ENCODE measurements at regions not wholly inside any gene's neighbourhood (a gene's known extent, or its start where the extent isn't known, plus 50 kb on each side); places are given as distances from the start of the nearest gene placed in this dataset.

GRCh38 chr11:76298255-76298654 is 82.7 kb downstream of the THAP12 start:
- CTCF ChIA-PET = interaction anchor here (1.7 kb wide), 1 partner anchor 20 kb away, joined by 6 read pairs; no protein-coding TSS in a partner anchor
- TF ChIP-seq, protein P1, sequence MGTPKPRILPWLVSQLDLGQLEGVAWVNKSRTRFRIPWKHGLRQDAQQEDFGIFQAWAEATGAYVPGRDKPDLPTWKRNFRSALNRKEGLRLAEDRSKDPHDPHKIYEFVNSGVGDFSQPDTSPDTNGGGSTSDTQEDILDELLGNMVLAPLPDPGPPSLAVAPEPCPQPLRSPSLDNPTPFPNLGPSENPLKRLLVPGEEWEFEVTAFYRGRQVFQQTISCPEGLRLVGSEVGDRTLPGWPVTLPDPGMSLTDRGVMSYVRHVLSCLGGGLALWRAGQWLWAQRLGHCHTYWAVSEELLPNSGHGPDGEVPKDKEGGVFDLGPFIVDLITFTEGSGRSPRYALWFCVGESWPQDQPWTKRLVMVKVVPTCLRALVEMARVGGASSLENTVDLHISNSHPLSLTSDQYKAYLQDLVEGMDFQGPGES (IDR thresholded peaks at IDR 0.05; ENCODE audit: low read depth, low read length) = no peak
- TF ChIP-seq NRF1 (IDR thresholded peaks at IDR 0.05; ENCODE audit: low read depth, low read length) (no peak), FOSL2 (IDR thresholded peaks at IDR 0.05; ENCODE audit: borderline replicate concordance, low read depth) (no peak), POLR2AphosphoS5 (IDR thresholded peaks at IDR 0.05; ENCODE audit: low read depth, low read length) (no peak), RXRA (IDR thresholded peaks at IDR 0.05; ENCODE audit: borderline replicate concordance, low read depth) (no peak), EZH2phosphoT487 (IDR thresholded peaks at IDR 0.05; ENCODE audit: borderline replicate concordance, low read depth) (no peak), YY1 (IDR thresholded peaks at IDR 0.05; ENCODE audit: low read depth) (no peak), EP300 (IDR thresholded peaks at IDR 0.05; ENCODE audit: borderline replicate concordance in 1 of 2, low read depth in 1 of 2, low read length in 1 of 2) (no peak), USF2 (IDR thresholded peaks at IDR 0.05; ENCODE audit: borderline replicate concordance, low read depth, low read length) (no peak), ELF1 (IDR thresholded peaks at IDR 0.05) (no peak), SMC3 (IDR thresholded peaks at IDR 0.05; ENCODE audit: low read depth, low read length) (no peak), TEAD4 (IDR thresholded peaks at IDR 0.05; ENCODE audit: borderline replicate concordance, insufficient read depth) (no peak), RFX5 (IDR thresholded peaks at IDR 0.05; ENCODE audit: low read length) (no peak), MXI1 (IDR thresholded peaks at IDR 0.05; ENCODE audit: low read depth, low read length) (no peak), CHD2 (IDR thresholded peaks at IDR 0.05; ENCODE audit: low read length, partially characterized antibody) (no peak), FOXM1 (IDR thresholded peaks at IDR 0.05; ENCODE audit: low read depth) (no peak), GABPA (IDR thresholded peaks at IDR 0.05; ENCODE audit: low read depth) (no peak)
- TF ChIP-seq, protein P2, sequence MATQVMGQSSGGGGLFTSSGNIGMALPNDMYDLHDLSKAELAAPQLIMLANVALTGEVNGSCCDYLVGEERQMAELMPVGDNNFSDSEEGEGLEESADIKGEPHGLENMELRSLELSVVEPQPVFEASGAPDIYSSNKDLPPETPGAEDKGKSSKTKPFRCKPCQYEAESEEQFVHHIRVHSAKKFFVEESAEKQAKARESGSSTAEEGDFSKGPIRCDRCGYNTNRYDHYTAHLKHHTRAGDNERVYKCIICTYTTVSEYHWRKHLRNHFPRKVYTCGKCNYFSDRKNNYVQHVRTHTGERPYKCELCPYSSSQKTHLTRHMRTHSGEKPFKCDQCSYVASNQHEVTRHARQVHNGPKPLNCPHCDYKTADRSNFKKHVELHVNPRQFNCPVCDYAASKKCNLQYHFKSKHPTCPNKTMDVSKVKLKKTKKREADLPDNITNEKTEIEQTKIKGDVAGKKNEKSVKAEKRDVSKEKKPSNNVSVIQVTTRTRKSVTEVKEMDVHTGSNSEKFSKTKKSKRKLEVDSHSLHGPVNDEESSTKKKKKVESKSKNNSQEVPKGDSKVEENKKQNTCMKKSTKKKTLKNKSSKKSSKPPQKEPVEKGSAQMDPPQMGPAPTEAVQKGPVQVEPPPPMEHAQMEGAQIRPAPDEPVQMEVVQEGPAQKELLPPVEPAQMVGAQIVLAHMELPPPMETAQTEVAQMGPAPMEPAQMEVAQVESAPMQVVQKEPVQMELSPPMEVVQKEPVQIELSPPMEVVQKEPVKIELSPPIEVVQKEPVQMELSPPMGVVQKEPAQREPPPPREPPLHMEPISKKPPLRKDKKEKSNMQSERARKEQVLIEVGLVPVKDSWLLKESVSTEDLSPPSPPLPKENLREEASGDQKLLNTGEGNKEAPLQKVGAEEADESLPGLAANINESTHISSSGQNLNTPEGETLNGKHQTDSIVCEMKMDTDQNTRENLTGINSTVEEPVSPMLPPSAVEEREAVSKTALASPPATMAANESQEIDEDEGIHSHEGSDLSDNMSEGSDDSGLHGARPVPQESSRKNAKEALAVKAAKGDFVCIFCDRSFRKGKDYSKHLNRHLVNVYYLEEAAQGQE (IDR thresholded peaks at IDR 0.05; ENCODE audit: low read depth, low read length) = no peak
- TF ChIP-seq, protein P3, sequence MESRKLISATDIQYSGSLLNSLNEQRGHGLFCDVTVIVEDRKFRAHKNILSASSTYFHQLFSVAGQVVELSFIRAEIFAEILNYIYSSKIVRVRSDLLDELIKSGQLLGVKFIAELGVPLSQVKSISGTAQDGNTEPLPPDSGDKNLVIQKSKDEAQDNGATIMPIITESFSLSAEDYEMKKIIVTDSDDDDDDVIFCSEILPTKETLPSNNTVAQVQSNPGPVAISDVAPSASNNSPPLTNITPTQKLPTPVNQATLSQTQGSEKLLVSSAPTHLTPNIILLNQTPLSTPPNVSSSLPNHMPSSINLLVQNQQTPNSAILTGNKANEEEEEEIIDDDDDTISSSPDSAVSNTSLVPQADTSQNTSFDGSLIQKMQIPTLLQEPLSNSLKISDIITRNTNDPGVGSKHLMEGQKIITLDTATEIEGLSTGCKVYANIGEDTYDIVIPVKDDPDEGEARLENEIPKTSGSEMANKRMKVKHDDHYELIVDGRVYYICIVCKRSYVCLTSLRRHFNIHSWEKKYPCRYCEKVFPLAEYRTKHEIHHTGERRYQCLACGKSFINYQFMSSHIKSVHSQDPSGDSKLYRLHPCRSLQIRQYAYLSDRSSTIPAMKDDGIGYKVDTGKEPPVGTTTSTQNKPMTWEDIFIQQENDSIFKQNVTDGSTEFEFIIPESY (IDR thresholded peaks at IDR 0.05; ENCODE audit: borderline replicate concordance, low read depth) = no peak
- no peaks in the 10 kb centered on the region for H4K20me1 ChIP-seq (ENCODE audit: insufficient read depth)
- H3K27ac ChIP-seq (ENCODE audit: low read depth in 2 of 2, low read length in 1 of 2) = no peak overlapping the region
- no peak overlapping the region for H3K4me3 ChIP-seq (ENCODE audit: low read depth in 2 of 2, low read length in 1 of 2)
- no peak overlapping the region for H3K9ac ChIP-seq
- no peaks in the 10 kb centered on the region for H3K9me3 ChIP-seq
- H3K9me2 ChIP-seq = no peaks in the 10 kb centered on the region
- no peak overlapping the region for H2AFZ ChIP-seq (ENCODE audit: low read depth)
- no peaks in the 10 kb centered on the region for H3K79me2 ChIP-seq (ENCODE audit: insufficient read depth)
- no peak overlapping the region for H3K4me2 ChIP-seq
- DNase-seq = no peak
- 75% methylated on average over 2 of the region's 7 CpGs for WGBS (ENCODE audit: low lambda C conversion rate)
- peaks cover under 1% of the 10 kb centered on the region; the same call in 1 of the 2 replicates for H3K27me3 ChIP-seq (ENCODE audit: insufficient read depth)
- no peaks in the 10 kb centered on the region for H3K36me3 ChIP-seq (replicated peaks in 1 of 2; ENCODE audit: control insufficient read depth in 1 of 2, insufficient read depth in 2 of 2, low read length in 1 of 2)
- no peaks in the 10 kb centered on the region for H3F3A ChIP-seq (replicated peaks; ENCODE audit: insufficient read depth)
- H3K4me1 ChIP-seq (ENCODE audit: control insufficient read depth in 1 of 2, insufficient read depth in 2 of 2, low read depth in 1 of 2, low read length in 1 of 2) = no peaks in the 10 kb centered on the region
- POLR2A ChIA-PET = no interaction called here
